Subcutaneous abdominal adipose tissue (tissue), 5 donors: ENCODE measurements at regions not wholly inside any gene's neighbourhood (a gene's known extent, or its start where the extent isn't known, plus 50 kb on each side); places are given as distances from the start of the nearest gene placed in this dataset.

Experiments
- H3K27ac ChIP-seq: one replicate; pipeline ENCODE4 v1.7.0; 2013; ENCODE audit warnings: low read depth, mild to moderate bottlenecking, inconsistent platforms, low read length, moderate library complexity
- H3K27me3 ChIP-seq, 5 donors: one replicate each; pipeline ENCODE4 v1.7.0; 2013; ENCODE audit warnings: low read length in 5 of 5, inconsistent platforms in 1 of 5; ENCODE audit not compliant: control insufficient read depth in 5 of 5, insufficient read depth in 4 of 5
- H3K36me3 ChIP-seq, 5 donors: one replicate each; pipeline ENCODE4 v1.7.0; 2013; ENCODE audit warnings: low read length in 5 of 5; ENCODE audit not compliant: control insufficient read depth in 5 of 5, insufficient read depth in 5 of 5
- H3K4me1 ChIP-seq, 5 donors: one replicate each; pipeline ENCODE4 v1.7.0; 2013; ENCODE audit warnings: low read length in 5 of 5, mild to moderate bottlenecking in 3 of 5, moderate library complexity in 1 of 5; ENCODE audit not compliant: control insufficient read depth in 5 of 5, insufficient read depth in 5 of 5
- H3K4me3 ChIP-seq, 5 donors: one replicate each; pipeline ENCODE4 v1.7.0; 2013; ENCODE audit warnings: low read length in 5 of 5, low read depth in 1 of 5
- H3K9ac ChIP-seq, 5 donors: one replicate each; pipeline ENCODE4 v1.7.0; 2013; ENCODE audit warnings: low read length in 5 of 5, mild to moderate bottlenecking in 4 of 5, moderate library complexity in 3 of 5
- H3K9me3 ChIP-seq, 5 donors: one replicate each; pipeline ENCODE4 v1.7.0; 2013; ENCODE audit warnings: low read length in 5 of 5; ENCODE audit not compliant: control insufficient read depth in 5 of 5
- donor health status: healthy.
- donor health status: healthy.
- donor health status: healthy.
- donor health status: healthy.
- donor health status: healthy.

- no peak overlapping the region for H3K27ac ChIP-seq
- no peaks in the 10 kb centered on the region for H3K4me1 ChIP-seq
- H3K36me3 ChIP-seq, result no peaks in the 10 kb centered on the region
- H3K9me3 ChIP-seq, result no peaks in the 10 kb centered on the region
- H3K9ac ChIP-seq, result no peak overlapping the region
- H3K4me3 ChIP-seq, result no peak overlapping the region
- H3K27me3 ChIP-seq, result no peaks in the 10 kb centered on the region
These were observed 635.6 kb upstream of the ALCAM start for GRCh38 chr3:104731074-104731473.

DNA sequence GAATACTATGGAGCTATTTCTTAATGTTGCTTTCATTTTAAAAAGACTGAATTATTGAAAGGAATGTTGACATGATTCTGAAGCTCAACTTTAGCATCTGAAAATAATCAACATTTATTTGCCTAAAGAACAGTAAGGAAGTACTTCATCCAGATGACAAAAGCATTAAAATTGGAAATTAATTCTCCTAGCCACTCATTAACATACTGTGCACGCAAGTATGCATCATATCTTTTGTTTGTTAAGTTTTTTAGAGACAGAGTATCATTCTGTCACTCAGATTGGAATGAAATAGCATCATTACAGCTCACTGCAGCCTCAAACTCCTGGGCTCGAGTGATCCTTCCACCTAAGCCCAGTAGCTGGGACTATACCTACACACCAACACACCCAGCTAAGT is 632.1 kb upstream of the ALCAM start:
- H3K27me3 ChIP-seq, result no peaks in the 10 kb centered on the region

DNA sequence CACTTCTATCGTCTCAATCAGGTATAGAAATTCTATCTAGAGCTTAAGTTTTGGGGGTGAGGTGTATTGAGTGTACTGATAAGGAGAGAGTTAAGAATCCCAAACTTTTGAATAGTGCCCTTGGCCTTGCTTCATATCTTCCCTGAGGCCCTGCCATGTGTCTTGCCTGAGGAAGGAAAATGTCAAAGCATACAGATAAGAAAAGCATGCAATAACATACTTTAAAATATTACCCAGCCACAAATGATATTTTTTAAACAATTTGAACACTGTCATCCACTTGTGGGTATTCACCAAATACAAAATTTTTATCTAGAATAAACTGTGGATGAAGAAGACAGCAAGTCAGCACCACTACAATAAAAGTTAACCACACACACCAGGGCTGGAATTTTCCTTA is 631.0 kb upstream of the ALCAM start:
- H3K27me3 ChIP-seq, result no peaks in the 10 kb centered on the region
- no peaks in the 10 kb centered on the region for H3K9me3 ChIP-seq
- H3K4me3 ChIP-seq, result no peak overlapping the region
- H3K36me3 ChIP-seq, result no peaks in the 10 kb centered on the region
- no peak overlapping the region for H3K9ac ChIP-seq
- H3K4me1 ChIP-seq, result no peaks in the 10 kb centered on the region
- H3K27ac ChIP-seq, result no peak overlapping the region

More for the DNA sequence above, 632.1 kb upstream of the ALCAM start:
- no peaks in the 10 kb centered on the region for H3K4me1 ChIP-seq
- no peak overlapping the region for H3K27ac ChIP-seq
- H3K4me3 ChIP-seq, result no peak overlapping the region
- no peak overlapping the region for H3K9ac ChIP-seq
- H3K9me3 ChIP-seq, result no peaks in the 10 kb centered on the region
- H3K36me3 ChIP-seq, result no peaks in the 10 kb centered on the region

- no peaks in the 10 kb centered on the region for H3K27me3 ChIP-seq
- H3K27ac ChIP-seq, result no peak overlapping the region
- H3K4me1 ChIP-seq, result no peaks in the 10 kb centered on the region
- peaks cover 0 to 2% (median 0%) of the 10 kb centered on the region in 5 donors for H3K9me3 ChIP-seq
- H3K9ac ChIP-seq, result no peak overlapping the region
- H3K36me3 ChIP-seq, result no peaks in the 10 kb centered on the region
- H3K4me3 ChIP-seq, result no peak overlapping the region
These were observed 628.4 kb upstream of the ALCAM start for GRCh38 chr3:104738271-104738670.

DNA sequence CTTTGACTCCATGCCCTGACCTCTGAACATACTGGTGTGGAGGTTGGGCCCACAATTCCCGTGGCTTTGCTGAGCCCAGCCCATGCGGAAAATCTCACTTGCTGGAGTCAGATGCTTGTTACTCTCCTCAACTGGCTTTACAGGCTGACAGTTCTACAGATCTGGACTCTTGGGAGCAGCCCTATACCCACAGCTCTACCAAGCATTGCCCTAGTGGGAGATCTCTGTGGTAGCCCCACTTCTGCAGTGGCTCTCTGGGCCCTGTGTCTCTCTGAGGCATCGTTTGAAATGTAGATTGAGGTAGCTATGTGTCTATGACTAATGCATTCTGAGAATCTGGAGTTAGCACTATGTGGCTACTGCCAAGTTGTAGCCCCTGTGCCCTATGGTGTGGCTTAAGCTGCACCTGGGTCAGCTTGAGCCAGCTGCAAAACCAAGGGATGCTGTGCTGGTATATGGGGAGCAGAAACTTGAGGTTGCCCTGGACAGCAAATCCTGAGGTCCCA is 625.8 kb upstream of the ALCAM start:
- Histone ChIP-seq H3K4me1 (no peaks in the 10 kb centered on the region), H3K27me3 (no peaks in the 10 kb centered on the region), H3K36me3 (no peaks in the 10 kb centered on the region), H3K9ac (no peak overlapping the region), H3K9me3 (peaks cover 0 to 2% (median 0%) of the 10 kb centered on the region in 5 donors), H3K27ac (no peak overlapping the region), H3K4me3 (no peak overlapping the region)

GRCh38 chr3:104742044-104742443 is 624.7 kb upstream of the ALCAM start:
- H3K36me3 ChIP-seq, result no peaks in the 10 kb centered on the region
- H3K9ac ChIP-seq, result no peak overlapping the region
- no peak overlapping the region for H3K4me3 ChIP-seq
- H3K27ac ChIP-seq, result no peak overlapping the region
- no peaks in the 10 kb centered on the region for H3K4me1 ChIP-seq
- no peaks in the 10 kb centered on the region for H3K27me3 ChIP-seq
- H3K9me3 ChIP-seq, result peaks cover 0 to 2% (median 0%) of the 10 kb centered on the region in 5 donors

DNA sequence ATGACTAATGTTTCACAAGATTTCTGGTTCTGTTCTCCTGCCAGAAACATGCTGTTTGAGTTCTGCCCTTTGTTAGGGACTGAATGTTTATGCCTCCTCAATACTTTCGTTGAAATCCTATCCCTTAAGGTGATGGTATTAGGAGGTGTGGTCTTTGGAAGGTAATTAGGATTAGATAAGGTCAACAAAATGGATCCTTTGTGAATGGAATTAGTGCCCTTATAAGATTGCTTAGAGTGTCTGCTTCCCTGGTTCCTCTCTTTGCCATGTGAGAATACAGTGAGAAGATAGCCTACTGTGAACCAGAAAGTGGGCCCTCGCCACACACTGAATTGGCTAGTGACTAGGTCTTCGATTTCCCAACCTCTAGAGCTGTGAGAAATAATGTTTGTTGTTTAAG is 621.4 kb upstream of the ALCAM start:
- peaks cover 0 to 2% (median 0%) of the 10 kb centered on the region in 5 donors for H3K9me3 ChIP-seq
- H3K27ac ChIP-seq, result no peak overlapping the region
- H3K36me3 ChIP-seq, result no peaks in the 10 kb centered on the region
- no peaks in the 10 kb centered on the region for H3K27me3 ChIP-seq
- H3K4me3 ChIP-seq, result no peak overlapping the region
- no peaks in the 10 kb centered on the region for H3K4me1 ChIP-seq
- no peak overlapping the region for H3K9ac ChIP-seq

GRCh38 chr3:104746056-104746455 is 620.7 kb upstream of the ALCAM start:
- H3K9ac ChIP-seq, result no peak overlapping the region
- H3K4me1 ChIP-seq, result no peaks in the 10 kb centered on the region

GRCh38 chr3:104750581-104750980 is 616.1 kb upstream of the ALCAM start:
- no peak overlapping the region for H3K4me3 ChIP-seq

More at GRCh38 chr3:104746056-104746455, 620.7 kb upstream of the ALCAM start:
- no peaks in the 10 kb centered on the region for H3K27me3 ChIP-seq
- peaks cover 0 to under 1% (median 0%) of the 10 kb centered on the region in 5 donors for H3K9me3 ChIP-seq
- H3K4me3 ChIP-seq, result no peak overlapping the region
- no peak overlapping the region for H3K27ac ChIP-seq
- no peaks in the 10 kb centered on the region for H3K36me3 ChIP-seq

DNA sequence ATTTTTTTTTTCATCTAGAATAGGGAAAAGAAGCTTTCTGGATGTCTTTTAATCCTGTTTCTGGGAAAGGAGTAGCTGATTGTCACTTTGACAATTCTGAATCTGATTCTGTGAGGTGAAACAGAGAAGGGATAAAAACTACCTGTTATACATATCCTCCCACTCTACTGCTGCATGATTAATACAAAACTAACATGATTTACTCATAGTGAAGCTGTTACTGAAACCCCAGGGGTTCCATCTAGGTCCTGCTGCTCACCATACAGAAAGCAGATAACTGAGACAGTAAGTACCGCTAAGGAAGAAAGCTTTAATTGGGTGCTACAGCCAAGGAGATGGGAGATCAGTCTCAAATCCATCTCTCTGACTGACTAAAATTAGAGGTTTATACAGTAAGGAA is 610.9 kb upstream of the ALCAM start:
- no peaks in the 10 kb centered on the region for H3K36me3 ChIP-seq
- H3K9ac ChIP-seq, result no peak overlapping the region

More at GRCh38 chr3:104750581-104750980, 616.1 kb upstream of the ALCAM start:
- H3K4me1 ChIP-seq, result no peaks in the 10 kb centered on the region
- H3K9me3 ChIP-seq, result no peaks in the 10 kb centered on the region
- no peaks in the 10 kb centered on the region for H3K27me3 ChIP-seq
- H3K36me3 ChIP-seq, result no peaks in the 10 kb centered on the region
- H3K27ac ChIP-seq, result no peak overlapping the region
- no peak overlapping the region for H3K9ac ChIP-seq

GRCh38 chr3:104763007-104763406 is 603.7 kb upstream of the ALCAM start:
- Histone ChIP-seq H3K9ac (no peak overlapping the region), H3K27ac (no peak overlapping the region), H3K27me3 (no peaks in the 10 kb centered on the region), H3K4me3 (no peak overlapping the region), H3K4me1 (peaks cover 0 to 14% (median 7%) of the 10 kb centered on the region in 5 donors), H3K36me3 (no peaks in the 10 kb centered on the region), H3K9me3 (no peaks in the 10 kb centered on the region)

More for the DNA sequence above, 610.9 kb upstream of the ALCAM start:
- H3K27me3 ChIP-seq, result no peaks in the 10 kb centered on the region
- H3K4me1 ChIP-seq, result no peaks in the 10 kb centered on the region
- H3K27ac ChIP-seq, result no peak overlapping the region
- H3K4me3 ChIP-seq, result no peak overlapping the region
- H3K9me3 ChIP-seq, result no peaks in the 10 kb centered on the region
